OCI-LY3 (cell line): ENCODE measurements at regions not wholly inside any gene's neighbourhood (a gene's known extent, or its start where the extent isn't known, plus 50 kb on each side); places are given as distances from the start of the nearest gene placed in this dataset.

Experiments
- H2AFZ ChIP-seq: fragments of 200-600, 300-600 bp; shearing (Covaris generic); 2 replicates; pipeline ENCODE4 v1.6.0; 2014; ENCODE audit warnings: antibody characterized with exemption, low read depth, low read length
- H3K27ac ChIP-seq: fragments of 200-600, 300-600 bp; sonication (generic); 2 replicates; pipeline ENCODE4 v1.5.1; 2014; ENCODE audit warnings: mild to moderate bottlenecking, low read length, moderate library complexity, mixed read lengths
- H3K27me3 ChIP-seq: fragments of 200-600, 300-600 bp; sonication (generic); 2 replicates; pipeline ENCODE4 v1.6.1; 2014; ENCODE audit warnings: low read depth, low read length, mixed read lengths
- H3K36me3 ChIP-seq: fragments of 200-600, 300-600 bp; sonication (generic); replicated peaks from 2 replicates; pipeline ENCODE3; 2014; ENCODE audit warnings: low read depth, low read length, mixed read lengths
- H3K4me1 ChIP-seq: fragments of 300-600, 200-600 bp; sonication (generic); 2 replicates; pipeline ENCODE4 v1.6.1; 2014; ENCODE audit warnings: low read length, mixed read lengths
- H3K4me2 ChIP-seq: fragments of 200-600, 300-600 bp; sonication (generic); 2 replicates; pipeline ENCODE4 v1.6.1; 2014; ENCODE audit warnings: low read length, mixed read lengths
- H3K4me3 ChIP-seq: fragments of 300-600, 200-600 bp; sonication (generic); 2 replicates; pipeline ENCODE4 v1.5.1; 2014; ENCODE audit warnings: antibody characterized with exemption, mild to moderate bottlenecking, low read length, moderate library complexity
- H3K79me2 ChIP-seq: fragments of 300-600, 200-600 bp; shearing (Covaris generic); 2 replicates; pipeline ENCODE4 v1.6.1; 2014; ENCODE audit warnings: mild to moderate bottlenecking, low read length, mixed read lengths
- H3K9ac ChIP-seq: fragments of 300-600, 200-600 bp; shearing (Covaris generic); 2 replicates; pipeline ENCODE4 v1.6.0; 2014; ENCODE audit warnings: mild to moderate bottlenecking, low read length, moderate library complexity
- H3K9me3 ChIP-seq: fragments of 200-600, 300-600 bp; shearing (Covaris generic); 2 replicates; pipeline ENCODE4 v1.6.1; 2014; ENCODE audit warnings: low read length, mixed read lengths; ENCODE audit not compliant: insufficient read depth
- H4K20me1 ChIP-seq: fragments of 200-600, 300-600 bp; sonication (generic); 2 replicates; pipeline ENCODE4 v1.6.1; 2016; ENCODE audit warnings: low read length, mixed read lengths; ENCODE audit not compliant: insufficient read depth
- EZH2phosphoT487 ChIP-seq: fragments of 200-600 bp; shearing (Covaris generic); IDR thresholded peaks from 2 replicates; pipeline ENCODE4 v1.6.1; 2018; ENCODE audit warnings: antibody characterized with exemption, mixed run types, low read depth
- TF ChIP-seq, protein P1 (sequence below): fragments of 200-600, 300-600 bp; sonication (generic); IDR thresholded peaks from 2 replicates; pipeline ENCODE4 v1.5.1; 2014; ENCODE audit warnings: antibody characterized with exemption, low read length, low read depth

- Histone ChIP-seq H3K9ac (no peak overlapping the region), H4K20me1 (no peaks in the 10 kb centered on the region), H3K27ac (no peak overlapping the region), H3K36me3 (no peaks in the 10 kb centered on the region), H3K4me2 (no peak overlapping the region), H3K27me3 (no peaks in the 10 kb centered on the region), H3K9me3 (no peaks in the 10 kb centered on the region), H3K79me2 (no peaks in the 10 kb centered on the region), H3K4me1 (no peaks in the 10 kb centered on the region), H3K4me3 (no peak overlapping the region), H2AFZ (no peak overlapping the region)
- TF ChIP-seq, protein P1, sequence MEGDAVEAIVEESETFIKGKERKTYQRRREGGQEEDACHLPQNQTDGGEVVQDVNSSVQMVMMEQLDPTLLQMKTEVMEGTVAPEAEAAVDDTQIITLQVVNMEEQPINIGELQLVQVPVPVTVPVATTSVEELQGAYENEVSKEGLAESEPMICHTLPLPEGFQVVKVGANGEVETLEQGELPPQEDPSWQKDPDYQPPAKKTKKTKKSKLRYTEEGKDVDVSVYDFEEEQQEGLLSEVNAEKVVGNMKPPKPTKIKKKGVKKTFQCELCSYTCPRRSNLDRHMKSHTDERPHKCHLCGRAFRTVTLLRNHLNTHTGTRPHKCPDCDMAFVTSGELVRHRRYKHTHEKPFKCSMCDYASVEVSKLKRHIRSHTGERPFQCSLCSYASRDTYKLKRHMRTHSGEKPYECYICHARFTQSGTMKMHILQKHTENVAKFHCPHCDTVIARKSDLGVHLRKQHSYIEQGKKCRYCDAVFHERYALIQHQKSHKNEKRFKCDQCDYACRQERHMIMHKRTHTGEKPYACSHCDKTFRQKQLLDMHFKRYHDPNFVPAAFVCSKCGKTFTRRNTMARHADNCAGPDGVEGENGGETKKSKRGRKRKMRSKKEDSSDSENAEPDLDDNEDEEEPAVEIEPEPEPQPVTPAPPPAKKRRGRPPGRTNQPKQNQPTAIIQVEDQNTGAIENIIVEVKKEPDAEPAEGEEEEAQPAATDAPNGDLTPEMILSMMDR = no peak
- no peak for TF ChIP-seq EZH2phosphoT487
These were observed 56.3 kb upstream of the DAAM1 start for GRCh38 chr14:59131938-59132795.

GRCh38 chr14:59132796-59133494 lies 55.5 kb upstream of the DAAM1 start:
- Histone ChIP-seq H3K4me1 (no peaks in the 10 kb centered on the region), H3K27me3 (no peaks in the 10 kb centered on the region), H3K36me3 (no peaks in the 10 kb centered on the region), H3K27ac (no peak overlapping the region), H4K20me1 (no peaks in the 10 kb centered on the region), H3K4me3 (no peak overlapping the region), H3K9me3 (no peaks in the 10 kb centered on the region), H3K9ac (no peak overlapping the region), H3K79me2 (no peaks in the 10 kb centered on the region), H2AFZ (no peak overlapping the region), H3K4me2 (no peak overlapping the region)
- no peak for TF ChIP-seq EZH2phosphoT487
- TF ChIP-seq, protein P1 = peak; percentile 38

DNA sequence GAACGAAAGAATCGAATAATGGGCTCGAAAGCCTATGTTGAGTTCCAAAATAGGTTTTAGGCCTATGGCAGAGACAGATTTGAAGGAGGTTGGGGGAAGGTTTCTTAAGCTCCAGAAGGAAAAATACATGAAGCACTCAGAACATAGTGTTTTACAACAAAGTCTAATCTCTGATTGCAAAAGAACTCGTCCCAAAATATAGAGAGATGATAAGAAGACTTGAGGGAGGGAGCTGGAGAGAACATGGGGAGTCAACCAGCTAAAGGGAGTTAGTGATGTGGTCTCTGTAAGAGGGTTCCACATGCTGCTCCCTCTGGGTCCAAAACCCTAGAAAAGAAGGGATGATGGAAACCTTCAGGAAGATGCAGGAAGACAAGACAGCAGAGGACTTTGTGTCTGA lies 54.8 kb upstream of the DAAM1 start:
- Histone ChIP-seq H4K20me1 (no peaks in the 10 kb centered on the region), H3K27me3 (no peaks in the 10 kb centered on the region), H3K9ac (no peak overlapping the region), H3K36me3 (no peaks in the 10 kb centered on the region), H3K27ac (no peak overlapping the region), H3K4me2 (no peak overlapping the region), H3K79me2 (no peaks in the 10 kb centered on the region), H3K4me3 (no peak overlapping the region), H3K4me1 (no peaks in the 10 kb centered on the region), H3K9me3 (no peaks in the 10 kb centered on the region), H2AFZ (no peak overlapping the region)
- TF ChIP-seq EZH2phosphoT487 = no peak
- TF ChIP-seq, protein P1 = no peak

DNA sequence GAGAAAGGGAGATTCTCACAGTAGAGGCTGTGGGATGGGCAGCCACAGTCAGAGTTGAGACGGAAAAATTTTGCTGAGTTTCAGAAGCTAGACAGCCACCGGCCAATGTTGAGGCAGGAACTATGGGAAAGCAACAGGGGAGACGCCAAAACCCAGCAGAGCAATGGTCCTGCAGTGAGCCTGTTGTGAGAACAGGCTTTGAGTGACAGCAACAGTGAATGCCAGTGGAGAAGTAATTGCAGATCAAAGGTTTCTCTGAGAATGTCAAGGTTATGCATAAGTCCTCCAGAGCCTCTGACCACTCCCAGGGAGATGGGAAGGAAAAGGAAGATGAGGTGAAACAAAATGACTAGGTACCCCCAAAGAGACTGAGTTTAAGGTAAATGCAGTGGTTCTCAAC lies 54.2 kb upstream of the DAAM1 start:
- Histone ChIP-seq H3K36me3 (no peaks in the 10 kb centered on the region), H3K27ac (no peak overlapping the region), H4K20me1 (no peaks in the 10 kb centered on the region), H3K79me2 (no peaks in the 10 kb centered on the region), H3K4me2 (no peak overlapping the region), H3K4me3 (no peak overlapping the region), H3K4me1 (no peaks in the 10 kb centered on the region), H3K27me3 (no peaks in the 10 kb centered on the region), H2AFZ (no peak overlapping the region), H3K9ac (no peak overlapping the region), H3K9me3 (no peaks in the 10 kb centered on the region)
- TF ChIP-seq EZH2phosphoT487 = no peak
- TF ChIP-seq, protein P1 = no peak
